ENCODE measurements at regions not wholly inside any gene's neighbourhood (a gene's known extent, or its start where the extent isn't known, plus 50 kb on each side); places are given as distances from the start of the nearest gene placed in this dataset.
"Not testable (repeated sequence)": the region's sequence is repeated elsewhere in the genome, so short reads cannot be mapped to it uniquely, and the experiment has no call there.

DNA sequence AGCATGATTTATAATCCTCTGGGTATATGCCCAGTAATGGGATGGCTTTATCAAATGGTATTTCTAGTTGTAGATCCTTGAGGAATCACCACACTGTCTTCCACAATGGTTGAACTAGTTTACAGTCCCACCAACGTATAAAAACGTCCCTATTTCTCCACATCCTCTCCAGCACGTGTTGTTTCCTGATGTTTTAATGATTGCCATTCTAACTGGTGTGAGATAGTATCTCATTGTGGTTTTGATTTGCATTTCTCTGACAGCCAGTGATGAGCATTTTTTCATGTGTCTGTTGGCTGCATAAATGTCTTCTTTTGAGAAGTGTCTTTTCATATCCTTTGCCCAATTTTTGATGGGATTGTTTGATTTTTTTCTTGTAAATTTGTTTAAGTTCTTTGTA, 163.5 kb downstream of the KDM5D start:
- H3K27ac ChIP-seq (ENCODE audit: low read depth, low read length); H3K27me3 ChIP-seq (ENCODE audit: control insufficient read depth, insufficient read depth, low read length); H3K9me3 ChIP-seq (ENCODE audit: control insufficient read depth, insufficient read depth, low read length); H3K4me1 ChIP-seq (ENCODE audit: control insufficient read depth, insufficient read depth, low read length); H3K36me3 ChIP-seq (ENCODE audit: control insufficient read depth, insufficient read depth, low read length); DNase-seq (ENCODE audit: low read depth in 4 of 6, low spot score in 6 of 6); H3K4me3 ChIP-seq (ENCODE audit: low read depth, low read length): not testable (repeated sequence)
- no CpG with 5 or more reads among the region's 3 CpGs for WGBS (ENCODE audit: insufficient coverage)

DNA sequence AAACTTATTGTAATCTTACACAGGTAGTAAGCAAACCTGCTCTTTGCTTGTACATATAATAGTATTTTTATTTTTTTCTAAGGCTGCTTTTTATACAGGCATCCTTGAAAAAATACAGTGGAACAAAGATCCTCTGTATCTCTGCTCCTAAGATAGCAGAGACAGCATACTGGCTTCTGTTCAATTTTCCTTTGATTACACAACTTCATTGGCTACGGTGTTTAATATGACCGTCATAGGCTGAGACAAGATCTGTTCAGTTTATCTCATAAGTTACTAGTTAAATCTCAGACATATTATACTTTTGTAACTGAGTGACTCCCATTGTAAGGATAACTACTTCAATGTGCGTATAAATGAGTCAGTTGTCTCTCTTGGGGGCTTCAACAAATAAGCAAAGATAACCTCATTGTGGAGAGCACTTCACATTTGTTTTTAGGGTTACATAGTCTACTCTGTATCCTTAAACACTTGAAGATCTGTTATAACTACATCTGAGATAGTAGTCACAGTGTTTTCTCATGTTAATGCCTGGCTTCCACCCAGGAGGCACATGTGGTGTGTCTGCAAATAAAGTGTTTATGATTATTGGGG, 166.1 kb downstream of the KDM5D start:
- WGBS (ENCODE audit: insufficient coverage): no CpG with 5 or more reads among the region's 3 CpGs
- Histone ChIP-seq H3K27ac (ENCODE audit: low read depth, low read length) (no peak overlapping the region), H3K36me3 (ENCODE audit: control insufficient read depth, insufficient read depth, low read length) (no peaks in the 10 kb centered on the region), H3K4me1 (ENCODE audit: control insufficient read depth, insufficient read depth, low read length) (no peaks in the 10 kb centered on the region), H3K9me3 (ENCODE audit: control insufficient read depth, insufficient read depth, low read length) (no peaks in the 10 kb centered on the region), H3K27me3 (ENCODE audit: control insufficient read depth, insufficient read depth, low read length) (no peaks in the 10 kb centered on the region), H3K4me3 (ENCODE audit: low read depth, low read length) (no peak overlapping the region)
- no peak for DNase-seq (ENCODE audit: low read depth in 4 of 6, low spot score in 6 of 6)

DNA sequence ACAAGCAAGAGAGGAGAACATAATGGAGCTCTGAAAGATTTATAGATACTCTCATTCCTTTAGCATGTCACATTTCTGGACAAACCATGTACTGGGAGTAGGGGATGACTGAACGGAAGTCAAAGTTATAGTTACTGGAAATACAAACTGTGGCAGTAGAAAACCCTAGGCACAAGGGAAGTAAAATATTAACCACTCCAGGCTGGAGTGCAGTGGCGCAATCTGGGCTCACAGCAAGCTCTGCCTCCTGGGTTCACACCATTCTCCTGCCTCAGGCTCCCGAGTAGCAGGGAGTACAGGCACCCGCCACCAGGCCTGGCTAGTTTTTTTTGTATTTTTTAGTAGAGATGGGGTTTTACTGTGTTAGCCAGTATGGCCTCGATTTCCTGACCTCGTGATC, 167.3 kb downstream of the KDM5D start:
- no peak overlapping the region for H3K27ac ChIP-seq (ENCODE audit: low read depth, low read length)
- WGBS (ENCODE audit: insufficient coverage): no CpG with 5 or more reads among the region's 6 CpGs
- H3K4me1 ChIP-seq (ENCODE audit: control insufficient read depth, insufficient read depth, low read length): no peaks in the 10 kb centered on the region
- H3K27me3 ChIP-seq (ENCODE audit: control insufficient read depth, insufficient read depth, low read length): no peaks in the 10 kb centered on the region
- no peaks in the 10 kb centered on the region for H3K36me3 ChIP-seq (ENCODE audit: control insufficient read depth, insufficient read depth, low read length)
- DNase-seq (ENCODE audit: low read depth in 4 of 6, low spot score in 6 of 6): no peak
- no peak overlapping the region for H3K4me3 ChIP-seq (ENCODE audit: low read depth, low read length)
- H3K9me3 ChIP-seq (ENCODE audit: control insufficient read depth, insufficient read depth, low read length): no peaks in the 10 kb centered on the region

GRCh38 chrY:19574939-19575338, 169.6 kb downstream of the KDM5D start:
- Histone ChIP-seq H3K4me3 (ENCODE audit: low read depth, low read length) (no peak overlapping the region), H3K27me3 (ENCODE audit: control insufficient read depth, insufficient read depth, low read length) (no peaks in the 10 kb centered on the region), H3K9me3 (ENCODE audit: control insufficient read depth, insufficient read depth, low read length) (no peaks in the 10 kb centered on the region), H3K27ac (ENCODE audit: low read depth, low read length) (no peak overlapping the region), H3K36me3 (ENCODE audit: control insufficient read depth, insufficient read depth, low read length) (no peaks in the 10 kb centered on the region), H3K4me1 (ENCODE audit: control insufficient read depth, insufficient read depth, low read length) (no peaks in the 10 kb centered on the region)
- DNase-seq (ENCODE audit: low read depth in 4 of 6, low spot score in 6 of 6): no peak

DNA sequence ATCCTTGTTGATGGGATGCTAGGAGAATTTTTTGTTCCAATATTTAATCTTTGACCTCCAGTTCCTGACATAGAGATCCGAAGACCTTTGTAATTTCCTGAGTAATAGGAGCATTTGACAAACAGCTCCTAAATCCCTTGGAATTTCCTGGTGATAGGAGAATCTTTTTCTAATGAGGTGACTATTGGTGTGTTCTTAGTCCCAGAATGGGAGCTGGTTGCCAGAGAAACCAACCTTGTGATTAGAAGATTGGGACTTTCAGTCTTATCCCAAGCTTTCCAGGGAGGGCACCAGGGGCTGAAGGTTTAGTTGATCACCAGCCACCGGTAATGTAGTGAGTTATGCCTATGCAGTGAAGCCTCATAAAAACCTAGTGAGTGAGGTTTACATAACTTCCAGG, 170.9 kb downstream of the KDM5D start:
- no peaks in the 10 kb centered on the region for H3K4me1 ChIP-seq (ENCODE audit: control insufficient read depth, insufficient read depth, low read length)
- no peaks in the 10 kb centered on the region for H3K9me3 ChIP-seq (ENCODE audit: control insufficient read depth, insufficient read depth, low read length)
- H3K36me3 ChIP-seq (ENCODE audit: control insufficient read depth, insufficient read depth, low read length): no peaks in the 10 kb centered on the region
- no peak overlapping the region for H3K4me3 ChIP-seq (ENCODE audit: low read depth, low read length)
- H3K27me3 ChIP-seq (ENCODE audit: control insufficient read depth, insufficient read depth, low read length): no peaks in the 10 kb centered on the region
- no peak for DNase-seq (ENCODE audit: low read depth in 4 of 6, low spot score in 6 of 6)
- WGBS (ENCODE audit: insufficient coverage): no CpG with 5 or more reads among the region's 2 CpGs
- no peak overlapping the region for H3K27ac ChIP-seq (ENCODE audit: low read depth, low read length)

DNA sequence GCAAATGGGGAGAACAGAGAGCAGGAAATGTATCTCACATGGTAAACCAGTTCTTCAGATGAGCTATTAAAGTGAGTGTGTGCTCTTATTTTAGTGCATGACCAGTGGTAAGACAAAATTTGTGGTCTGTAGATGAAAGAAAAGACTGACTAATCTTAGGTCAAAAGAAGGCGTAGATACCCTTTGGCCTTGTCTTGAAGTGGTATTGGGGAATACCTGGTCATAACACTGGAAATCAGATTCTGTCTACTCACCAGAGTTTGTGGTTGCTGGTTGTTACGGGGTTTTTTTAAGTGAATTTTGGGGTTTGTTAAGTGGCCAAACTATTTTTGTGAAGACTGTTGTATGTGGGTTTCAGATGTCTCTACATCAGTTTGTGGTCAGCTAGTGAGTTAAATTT, 173.5 kb downstream of the KDM5D start:
- WGBS (ENCODE audit: insufficient coverage): no CpG with 5 or more reads among the region's 2 CpGs
- no peaks in the 10 kb centered on the region for H3K36me3 ChIP-seq (ENCODE audit: control insufficient read depth, insufficient read depth, low read length)

GRCh38 chrY:19567943-19568342, 176.6 kb downstream of the KDM5D start:
- DNase-seq (ENCODE audit: low read depth in 4 of 6, low spot score in 6 of 6): no peak
- no peak overlapping the region for H3K4me3 ChIP-seq (ENCODE audit: low read depth, low read length)
- no peaks in the 10 kb centered on the region for H3K9me3 ChIP-seq (ENCODE audit: control insufficient read depth, insufficient read depth, low read length)
- H3K27ac ChIP-seq (ENCODE audit: low read depth, low read length): no peak overlapping the region
- no peaks in the 10 kb centered on the region for H3K4me1 ChIP-seq (ENCODE audit: control insufficient read depth, insufficient read depth, low read length)
- H3K36me3 ChIP-seq (ENCODE audit: control insufficient read depth, insufficient read depth, low read length): no peaks in the 10 kb centered on the region
- WGBS (ENCODE audit: insufficient coverage): no CpG with 5 or more reads among the region's 14 CpGs
- no peaks in the 10 kb centered on the region for H3K27me3 ChIP-seq (ENCODE audit: control insufficient read depth, insufficient read depth, low read length)

More for the DNA sequence above, 173.5 kb downstream of the KDM5D start:
- H3K27me3 ChIP-seq (ENCODE audit: control insufficient read depth, insufficient read depth, low read length): no peaks in the 10 kb centered on the region
- H3K27ac ChIP-seq (ENCODE audit: low read depth, low read length): no peak overlapping the region
- H3K4me3 ChIP-seq (ENCODE audit: low read depth, low read length): no peak overlapping the region
- no peaks in the 10 kb centered on the region for H3K4me1 ChIP-seq (ENCODE audit: control insufficient read depth, insufficient read depth, low read length)
- H3K9me3 ChIP-seq (ENCODE audit: control insufficient read depth, insufficient read depth, low read length): no peaks in the 10 kb centered on the region
- DNase-seq (ENCODE audit: low read depth in 4 of 6, low spot score in 6 of 6): no peak

DNA sequence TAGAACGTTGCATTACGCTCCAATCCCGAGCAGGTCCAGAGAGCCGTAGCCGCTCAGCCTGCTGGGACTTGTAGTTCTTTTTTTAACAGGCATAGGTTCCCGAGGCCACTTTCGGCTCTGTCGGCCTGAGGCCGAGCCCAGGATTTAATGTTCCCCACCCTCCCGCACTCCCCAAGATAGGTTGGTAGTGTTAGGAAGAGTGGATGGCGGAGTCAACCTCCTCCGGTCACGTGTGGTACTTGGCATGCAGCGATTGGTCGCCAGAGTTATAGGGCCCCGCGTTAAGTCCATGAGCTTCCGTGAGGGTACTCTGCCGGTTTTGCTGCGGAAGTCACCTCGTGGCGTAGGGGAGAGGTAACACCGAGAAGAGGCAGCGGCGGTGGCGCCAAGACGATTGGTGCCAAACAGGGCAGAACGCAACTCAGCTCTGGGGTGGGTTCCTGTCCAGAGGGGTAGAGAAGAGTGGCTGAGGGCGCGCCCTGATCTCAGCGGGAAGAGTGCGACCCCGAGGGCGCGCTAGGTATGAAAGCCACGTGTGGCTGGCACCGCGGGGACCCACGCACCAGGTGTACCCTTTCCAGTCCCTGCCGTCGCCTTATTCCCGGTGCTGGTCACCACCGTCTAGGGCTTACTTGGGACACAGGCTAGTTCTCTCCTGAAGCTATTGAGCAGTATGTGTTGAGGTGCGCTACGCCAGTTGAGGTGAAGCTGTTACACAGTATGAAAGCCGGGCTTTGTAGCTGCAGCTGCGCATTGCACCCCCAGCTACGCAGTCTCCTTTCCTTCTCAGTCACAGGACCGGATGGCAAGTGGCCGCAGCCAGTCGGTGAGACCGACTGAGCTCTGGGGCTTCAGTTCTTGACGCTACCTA, 177.2 kb downstream of the KDM5D start:
- Histone ChIP-seq H3K27me3 (ENCODE audit: control insufficient read depth, insufficient read depth, low read length) (no peaks in the 10 kb centered on the region), H3K9me3 (ENCODE audit: control insufficient read depth, insufficient read depth, low read length) (no peaks in the 10 kb centered on the region), H3K4me3 (ENCODE audit: low read depth, low read length) (no peak overlapping the region), H3K4me1 (ENCODE audit: control insufficient read depth, insufficient read depth, low read length) (no peaks in the 10 kb centered on the region), H3K36me3 (ENCODE audit: control insufficient read depth, insufficient read depth, low read length) (no peaks in the 10 kb centered on the region), H3K27ac (ENCODE audit: low read depth, low read length) (no peak overlapping the region)
- no CpG with 5 or more reads among the region's 53 CpGs for WGBS (ENCODE audit: insufficient coverage)
- peak in 3 of 6 donors; percentile 71 to 98 (median 73) for DNase-seq (ENCODE audit: low read depth in 4 of 6, low spot score in 6 of 6)

DNA sequence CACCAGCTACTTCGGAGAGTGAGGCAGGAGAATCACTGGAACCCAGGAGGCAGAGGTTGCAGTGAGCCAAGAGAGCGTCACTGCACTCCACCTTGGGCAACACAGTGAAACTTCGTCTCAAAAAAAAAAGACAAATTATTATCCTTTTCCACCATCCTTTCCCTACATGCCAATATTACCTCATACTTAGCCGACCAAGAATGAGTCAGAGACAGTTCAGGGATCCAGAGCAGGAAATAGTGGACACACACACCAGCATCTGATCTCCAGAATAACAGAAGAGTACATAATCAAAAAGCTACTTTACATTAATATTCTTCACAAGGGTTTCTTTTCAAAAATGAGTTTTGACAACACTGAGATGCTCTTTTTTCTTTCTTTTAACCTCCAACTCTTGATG, 185.4 kb downstream of the KDM5D start:
- no peak overlapping the region for H3K4me3 ChIP-seq (ENCODE audit: low read depth, low read length)
- no peak overlapping the region for H3K27ac ChIP-seq (ENCODE audit: low read depth, low read length)
- no peaks in the 10 kb centered on the region for H3K36me3 ChIP-seq (ENCODE audit: control insufficient read depth, insufficient read depth, low read length)
- H3K27me3 ChIP-seq (ENCODE audit: control insufficient read depth, insufficient read depth, low read length): no peaks in the 10 kb centered on the region
- WGBS (ENCODE audit: insufficient coverage): no CpG with 5 or more reads among the region's 4 CpGs
- H3K9me3 ChIP-seq (ENCODE audit: control insufficient read depth, insufficient read depth, low read length): no peaks in the 10 kb centered on the region
- DNase-seq (ENCODE audit: low read depth in 4 of 6, low spot score in 6 of 6): no peak
- H3K4me1 ChIP-seq (ENCODE audit: control insufficient read depth, insufficient read depth, low read length): no peaks in the 10 kb centered on the region
